Astrocyte of the spinal cord (primary cell): ENCODE measurements at regions not wholly inside any gene's neighbourhood (a gene's known extent, or its start where the extent isn't known, plus 50 kb on each side); places are given as distances from the start of the nearest gene placed in this dataset.
"Not testable (repeated sequence)": the region's sequence is repeated elsewhere in the genome, so short reads cannot be mapped to it uniquely, and the experiment has no call there.

Experiments used
- DNase-seq: peaks from one replicate; pipeline ENCODE4 v3.0.0; 2011; ENCODE audit warnings: low read depth, low spot score
- H3K4me3 ChIP-seq: 2 replicates; pipeline ENCODE4 v1.5.1; 2011; ENCODE audit warnings: low read depth, mild to moderate bottlenecking, low read length, moderate library complexity
- in situ Hi-C: cut with HindIII; loops from 2 replicates; pipeline ENCODE4 v1.10.0; 2017; ENCODE audit warnings: low sequenced_read_pairs
- TF ChIP-seq, protein P1 (sequence below): IDR thresholded peaks from 2 replicates; pipeline ENCODE4 v1.5.1; 2012; ENCODE audit warnings: low read depth, mild to moderate bottlenecking, low read length, inconsistent platforms

DNA sequence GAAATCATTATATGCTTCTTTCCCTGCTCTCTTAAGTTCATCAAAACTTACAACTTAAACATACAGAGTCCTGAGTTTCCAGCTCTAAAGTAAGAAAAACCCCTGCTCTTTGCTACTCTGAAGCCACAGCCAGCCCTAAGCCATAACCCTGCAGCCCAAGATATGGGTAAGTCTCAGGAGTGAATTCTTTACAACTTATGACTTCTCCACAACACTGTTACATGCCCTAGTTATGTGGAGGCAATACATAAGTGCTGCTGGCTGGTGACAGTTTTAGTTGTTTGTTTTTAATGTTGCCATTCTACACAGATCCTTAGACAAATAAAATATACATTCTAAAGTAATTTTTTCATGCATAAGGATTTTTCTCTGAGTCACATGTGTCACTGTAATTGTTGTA is 100.2 kb downstream of the FBXO8 start:
- TF ChIP-seq, protein P1, sequence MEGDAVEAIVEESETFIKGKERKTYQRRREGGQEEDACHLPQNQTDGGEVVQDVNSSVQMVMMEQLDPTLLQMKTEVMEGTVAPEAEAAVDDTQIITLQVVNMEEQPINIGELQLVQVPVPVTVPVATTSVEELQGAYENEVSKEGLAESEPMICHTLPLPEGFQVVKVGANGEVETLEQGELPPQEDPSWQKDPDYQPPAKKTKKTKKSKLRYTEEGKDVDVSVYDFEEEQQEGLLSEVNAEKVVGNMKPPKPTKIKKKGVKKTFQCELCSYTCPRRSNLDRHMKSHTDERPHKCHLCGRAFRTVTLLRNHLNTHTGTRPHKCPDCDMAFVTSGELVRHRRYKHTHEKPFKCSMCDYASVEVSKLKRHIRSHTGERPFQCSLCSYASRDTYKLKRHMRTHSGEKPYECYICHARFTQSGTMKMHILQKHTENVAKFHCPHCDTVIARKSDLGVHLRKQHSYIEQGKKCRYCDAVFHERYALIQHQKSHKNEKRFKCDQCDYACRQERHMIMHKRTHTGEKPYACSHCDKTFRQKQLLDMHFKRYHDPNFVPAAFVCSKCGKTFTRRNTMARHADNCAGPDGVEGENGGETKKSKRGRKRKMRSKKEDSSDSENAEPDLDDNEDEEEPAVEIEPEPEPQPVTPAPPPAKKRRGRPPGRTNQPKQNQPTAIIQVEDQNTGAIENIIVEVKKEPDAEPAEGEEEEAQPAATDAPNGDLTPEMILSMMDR = no peak

DNA sequence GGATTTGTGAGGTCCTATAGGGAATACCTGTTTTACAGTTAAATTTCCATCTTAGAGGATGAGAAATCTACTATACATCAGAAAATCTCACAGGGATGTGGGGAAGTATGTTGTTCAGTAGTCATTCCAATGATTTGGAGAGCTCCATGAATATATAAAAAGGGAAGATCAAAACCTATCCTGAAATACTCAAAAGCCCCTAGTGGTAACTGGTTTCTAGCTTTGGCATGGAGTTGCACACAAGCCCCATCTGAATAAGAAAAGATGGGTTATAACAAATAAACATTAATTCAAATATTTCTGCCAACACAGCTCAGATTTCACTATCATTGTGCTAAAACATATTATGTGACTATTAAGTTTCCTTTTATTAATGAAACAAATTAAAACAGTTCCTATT is 101.6 kb downstream of the FBXO8 start:
- TF ChIP-seq, protein P1 = no peak
- no peak overlapping the region for H3K4me3 ChIP-seq
- DNase-seq = no peak
- in situ Hi-C loops = no loop called here

More for the DNA sequence above, 100.2 kb downstream of the FBXO8 start:
- no peak overlapping the region for H3K4me3 ChIP-seq
- DNase-seq = no peak
- in situ Hi-C loops = no loop called here

DNA sequence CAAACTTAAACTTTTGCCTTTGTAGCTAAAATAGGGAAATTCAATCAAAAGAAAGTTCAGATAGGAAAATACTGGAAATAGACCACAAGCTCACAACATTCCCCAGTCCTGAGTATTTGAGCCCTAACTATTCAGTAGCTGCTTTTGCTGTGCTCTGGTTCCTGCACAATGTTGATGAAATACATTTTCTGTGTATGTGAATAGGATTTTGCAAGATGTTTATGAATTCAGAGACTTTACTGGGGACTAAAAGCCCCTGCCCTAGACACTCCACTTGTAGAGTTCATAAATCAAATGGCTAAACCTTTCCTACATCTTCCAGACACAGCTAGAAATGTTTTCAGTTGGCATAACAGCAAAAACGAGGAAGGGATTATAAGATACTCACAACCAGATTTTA is 105.9 kb downstream of the FBXO8 start:
- in situ Hi-C loops = no loop called here
- TF ChIP-seq, protein P1 = no peak
- no peak for DNase-seq
- H3K4me3 ChIP-seq = no peak overlapping the region

DNA sequence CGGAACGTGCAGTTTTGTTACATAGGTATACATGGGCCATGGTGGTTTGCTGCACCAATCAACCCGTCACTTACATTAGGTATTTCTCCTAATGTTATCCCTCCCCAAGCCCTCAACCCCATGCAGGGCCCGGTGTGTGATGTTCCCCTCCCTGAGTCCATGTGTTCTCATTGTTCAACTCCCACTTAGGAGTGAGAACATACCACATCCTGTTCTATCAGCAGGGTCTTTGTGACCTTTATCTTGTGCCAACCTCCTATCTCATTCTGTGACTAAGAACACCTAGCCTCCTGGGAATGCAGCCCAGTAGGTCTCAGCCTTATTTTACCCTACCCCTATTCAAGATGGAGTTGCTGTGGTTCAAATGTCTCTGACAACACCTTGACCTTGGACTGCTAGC is 107.6 kb downstream of the FBXO8 start:
- in situ Hi-C loops, H3K4me3 ChIP-seq, DNase-seq: not testable (repeated sequence)

DNA sequence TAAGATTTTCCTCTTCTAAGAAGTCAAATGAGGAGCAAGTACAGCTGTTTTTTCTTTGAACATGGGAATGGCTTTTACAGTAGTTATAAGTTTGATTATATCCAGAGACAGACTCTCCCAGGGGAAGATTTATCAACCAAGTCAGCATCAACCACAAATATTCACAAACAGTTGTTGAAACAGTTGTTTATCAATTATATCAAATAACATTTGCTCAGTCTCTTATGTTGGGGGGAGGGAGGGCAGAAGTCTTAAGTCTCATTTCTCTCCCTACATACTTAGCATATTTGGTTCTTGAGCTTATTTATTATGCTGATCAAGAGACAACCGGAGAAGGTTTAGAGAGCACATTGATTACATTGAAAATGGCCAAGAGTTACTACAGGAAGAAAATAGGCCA is 110.1 kb downstream of the FBXO8 start:
- in situ Hi-C loops = no loop called here
- H3K4me3 ChIP-seq = no peak overlapping the region
- no peak for DNase-seq
- TF ChIP-seq, protein P1 = no peak

DNA sequence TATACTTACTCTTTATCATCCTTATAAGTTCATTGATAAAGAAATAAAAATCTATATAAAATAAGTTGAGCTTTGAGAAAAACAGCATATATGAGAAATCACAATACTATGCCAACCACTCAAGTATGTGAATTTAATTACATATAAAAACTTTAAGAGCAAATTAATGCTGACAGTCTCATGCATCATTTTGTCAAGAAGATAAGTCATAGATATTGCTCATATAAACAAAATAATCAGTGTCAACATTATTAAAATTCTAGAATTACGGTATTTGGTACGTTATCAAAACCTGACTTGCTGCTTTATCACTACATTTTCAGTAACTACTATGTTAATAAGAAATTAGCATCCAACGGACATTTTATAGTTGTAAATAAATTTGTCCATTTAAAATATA is 111.2 kb downstream of the FBXO8 start:
- no peak for DNase-seq
- TF ChIP-seq, protein P1 = no peak
- in situ Hi-C loops = no loop called here
- H3K4me3 ChIP-seq = no peak overlapping the region

DNA sequence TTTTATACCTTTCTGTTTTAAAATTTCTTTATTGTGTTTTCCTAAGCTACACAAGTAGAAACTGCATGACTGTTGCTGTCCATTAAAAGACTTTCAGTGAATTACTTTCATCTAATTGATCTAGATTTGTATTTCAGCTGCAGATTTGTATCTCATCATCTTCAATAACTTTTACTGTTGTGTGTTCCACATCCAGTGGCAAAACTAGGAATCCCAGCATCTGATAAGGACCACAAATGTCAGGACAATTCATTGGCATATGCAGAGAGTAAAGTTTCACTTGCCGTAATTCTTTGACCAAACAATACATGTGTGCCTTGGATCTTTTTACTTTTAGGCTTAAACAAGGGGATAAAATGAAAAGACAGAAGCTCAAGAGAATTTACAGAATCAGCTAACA is 112.6 kb downstream of the FBXO8 start:
- in situ Hi-C loops = no loop called here
- no peak for DNase-seq
- no peak overlapping the region for H3K4me3 ChIP-seq
- TF ChIP-seq, protein P1 = no peak
